BJ (cell line): ENCODE measurements at regions not wholly inside any gene's neighbourhood (a gene's known extent, or its start where the extent isn't known, plus 50 kb on each side); places are given as distances from the start of the nearest gene placed in this dataset.

Experiments
- CTCF ChIA-PET: fragments of 350-600 bp; formaldehyde crosslinking; extraction: SDS; loops from one replicate; lab custom pipeline; 2021; ENCODE audit warnings: antibody characterized with exemption, inconsistent platforms; lab: Yijun Ruan, JAX
- POLR2A ChIA-PET: fragments of 300-600 bp; sonication (Branson Sonifier 250); formaldehyde crosslinking; extraction: SDS; loops from one replicate; lab custom pipeline; 2021; ENCODE audit warnings: antibody characterized with exemption; lab: Charles Lee
- DNase-seq: peaks from one replicate; pipeline ENCODE4 v3.0.0-alpha.2; 2011; ENCODE audit warnings: low read depth
- H3K27me3 ChIP-seq: 2 replicates; pipeline ENCODE4 v1.6.0; 2011; ENCODE audit warnings: low read length; ENCODE audit not compliant: control insufficient read depth, insufficient read depth
- H3K36me3 ChIP-seq: 2 replicates; pipeline ENCODE4 v1.5.1; 2011; ENCODE audit warnings: low read length; ENCODE audit not compliant: control insufficient read depth, insufficient read depth
- H3K4me3 ChIP-seq: 2 replicates; pipeline ENCODE4 v1.5.1; 2011; ENCODE audit warnings: low read depth, mild to moderate bottlenecking, control low read depth, low read length
- TF ChIP-seq, protein P1 (sequence below): IDR thresholded peaks from 2 replicates; pipeline ENCODE4 v1.5.1; 2011; ENCODE audit warnings: low read depth, mild to moderate bottlenecking, control low read depth, inconsistent platforms, low read length, moderate library complexity; ENCODE audit not compliant: insufficient read depth

DNA sequence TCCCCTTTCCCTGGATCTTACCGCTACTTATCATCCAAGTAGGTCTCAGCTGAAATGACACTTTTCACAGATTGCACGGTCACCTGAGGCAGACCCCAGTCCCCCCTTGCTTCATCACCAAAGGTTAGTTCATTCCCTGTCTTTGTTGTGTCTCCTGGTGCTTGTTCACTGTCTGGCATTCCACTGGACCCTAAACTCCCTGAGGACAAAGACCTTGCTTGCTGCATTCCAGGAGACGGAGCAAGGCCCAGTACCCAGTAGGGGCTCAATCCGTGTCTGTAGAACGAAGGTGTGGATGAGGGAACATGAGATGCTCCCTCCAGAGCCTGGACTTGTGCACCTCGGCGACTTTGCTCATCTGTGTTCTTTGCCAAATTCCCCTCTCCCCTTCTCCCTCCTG is 160.0 kb downstream of the RAB11FIP2 start:
- ChIA-PET POLR2A (no interaction called here), CTCF (no interaction called here)
- DNase-seq, result no peak

DNA sequence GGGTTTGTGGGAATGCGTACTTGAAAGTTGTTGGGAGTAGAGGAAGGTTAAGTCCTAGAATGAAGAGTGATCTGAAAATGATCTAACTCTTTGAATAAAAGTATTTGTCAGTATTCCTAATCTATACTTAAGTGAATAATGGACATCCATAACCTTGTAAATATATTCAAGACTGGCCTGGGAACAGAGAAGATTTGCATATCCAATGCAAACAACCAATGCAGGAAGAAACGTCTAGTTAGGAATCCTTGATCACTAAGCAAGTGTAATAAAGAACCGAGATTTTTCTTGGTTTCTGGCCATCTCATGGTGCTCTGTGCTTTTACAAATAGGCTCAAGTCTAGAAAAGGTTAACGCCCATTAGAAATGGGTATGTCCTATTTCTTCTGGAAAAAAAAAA is 157.1 kb downstream of the RAB11FIP2 start:
- TF ChIP-seq, protein P1, sequence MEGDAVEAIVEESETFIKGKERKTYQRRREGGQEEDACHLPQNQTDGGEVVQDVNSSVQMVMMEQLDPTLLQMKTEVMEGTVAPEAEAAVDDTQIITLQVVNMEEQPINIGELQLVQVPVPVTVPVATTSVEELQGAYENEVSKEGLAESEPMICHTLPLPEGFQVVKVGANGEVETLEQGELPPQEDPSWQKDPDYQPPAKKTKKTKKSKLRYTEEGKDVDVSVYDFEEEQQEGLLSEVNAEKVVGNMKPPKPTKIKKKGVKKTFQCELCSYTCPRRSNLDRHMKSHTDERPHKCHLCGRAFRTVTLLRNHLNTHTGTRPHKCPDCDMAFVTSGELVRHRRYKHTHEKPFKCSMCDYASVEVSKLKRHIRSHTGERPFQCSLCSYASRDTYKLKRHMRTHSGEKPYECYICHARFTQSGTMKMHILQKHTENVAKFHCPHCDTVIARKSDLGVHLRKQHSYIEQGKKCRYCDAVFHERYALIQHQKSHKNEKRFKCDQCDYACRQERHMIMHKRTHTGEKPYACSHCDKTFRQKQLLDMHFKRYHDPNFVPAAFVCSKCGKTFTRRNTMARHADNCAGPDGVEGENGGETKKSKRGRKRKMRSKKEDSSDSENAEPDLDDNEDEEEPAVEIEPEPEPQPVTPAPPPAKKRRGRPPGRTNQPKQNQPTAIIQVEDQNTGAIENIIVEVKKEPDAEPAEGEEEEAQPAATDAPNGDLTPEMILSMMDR, result no peak
- CTCF ChIA-PET, result no interaction called here

More for the DNA sequence above, 160.0 kb downstream of the RAB11FIP2 start:
- Histone ChIP-seq H3K27me3 (no peaks in the 10 kb centered on the region), H3K36me3 (no peaks in the 10 kb centered on the region), H3K4me3 (no peak overlapping the region)
- TF ChIP-seq, protein P1, result no peak

GRCh38 chr10:117892681-117893220 is 154.0 kb downstream of the RAB11FIP2 start:
- POLR2A ChIA-PET, result no interaction called here
- no peak overlapping the region for H3K4me3 ChIP-seq
- TF ChIP-seq, protein P1, result no peak
- no peak for DNase-seq
- H3K27me3 ChIP-seq, result no peaks in the 10 kb centered on the region
- H3K36me3 ChIP-seq, result no peaks in the 10 kb centered on the region
- CTCF ChIA-PET, result no interaction called here

More for the DNA sequence above, 157.1 kb downstream of the RAB11FIP2 start:
- no peaks in the 10 kb centered on the region for H3K27me3 ChIP-seq
- DNase-seq, result no peak
- no peak overlapping the region for H3K4me3 ChIP-seq
- no peaks in the 10 kb centered on the region for H3K36me3 ChIP-seq
- POLR2A ChIA-PET, result no interaction called here

DNA sequence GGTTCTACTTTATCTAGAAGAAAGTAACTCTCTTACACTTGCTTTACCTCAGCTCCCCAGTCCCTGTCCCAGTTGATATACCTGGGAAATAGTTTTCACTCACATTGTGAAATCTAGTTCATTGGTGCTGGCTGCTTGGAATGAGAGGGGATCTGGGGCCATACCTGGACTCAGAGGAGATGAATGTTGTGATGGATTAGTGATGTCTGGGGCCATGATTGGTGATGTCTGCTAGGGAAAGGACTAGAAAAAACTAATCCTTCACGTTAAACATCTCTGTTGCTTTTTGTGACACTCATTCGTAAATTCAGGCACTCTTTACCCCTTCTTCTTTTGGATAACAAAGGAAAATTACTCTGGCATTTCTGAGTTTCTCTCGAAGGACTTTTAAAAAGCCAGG is 152.4 kb downstream of the RAB11FIP2 start:
- POLR2A ChIA-PET, result no interaction called here
- CTCF ChIA-PET, result no interaction called here
- no peaks in the 10 kb centered on the region; the same call in 1 of the 2 replicates for H3K27me3 ChIP-seq
- H3K36me3 ChIP-seq, result no peaks in the 10 kb centered on the region
- no peak for DNase-seq
- TF ChIP-seq, protein P1, result no peak
- H3K4me3 ChIP-seq, result no peak overlapping the region

GRCh38 chr10:117896517-117896916 is 150.2 kb downstream of the RAB11FIP2 start:
- CTCF ChIA-PET, result no interaction called here
- no peaks in the 10 kb centered on the region for H3K36me3 ChIP-seq
- no peaks in the 10 kb centered on the region; the same call in 1 of the 2 replicates for H3K27me3 ChIP-seq
- POLR2A ChIA-PET, result no interaction called here
- TF ChIP-seq, protein P1, result no peak
- no peak overlapping the region for H3K4me3 ChIP-seq
- DNase-seq, result no peak
